DMS 273 (cell line): ENCODE measurements at regions not wholly inside any gene's neighbourhood (a gene's known extent, or its start where the extent isn't known, plus 50 kb on each side); places are given as distances from the start of the nearest gene placed in this dataset.

ENCODE experiments used
- DNase-seq: peaks from one replicate; lab custom pipeline; 2025; ENCODE audit not compliant: unreplicated experiment; lab: John Stamatoyannopoulos, UW

- DNase-seq, result no peak
These were observed 243.4 kb upstream of the IRX5 start for GRCh38 chr16:54687043-54687899.

- DNase-seq, result no peak
These were observed 245.0 kb upstream of the IRX5 start for GRCh38 chr16:54685682-54686081.

GRCh38 chr16:54679531-54679930 is 251.1 kb upstream of the IRX5 start:
- no peak for DNase-seq

- no peak for DNase-seq
These were observed 253.2 kb upstream of the IRX5 start for GRCh38 chr16:54677308-54677950.

GRCh38 chr16:54673313-54673712 is 257.4 kb upstream of the IRX5 start:
- DNase-seq, result no peak

GRCh38 chr16:54672500-54672899 is 258.2 kb upstream of the IRX5 start:
- no peak for DNase-seq

GRCh38 chr16:54657709-54658102 is 273.0 kb upstream of the IRX5 start:
- no peak for DNase-seq

GRCh38 chr16:54657058-54657708 is 273.5 kb upstream of the IRX5 start:
- no peak for DNase-seq

- peak; percentile 6 for DNase-seq
These were observed 275.5 kb upstream of the IRX5 start for GRCh38 chr16:54655121-54655590.

- peak; percentile 64 for DNase-seq
These were observed 276.2 kb upstream of the IRX5 start for GRCh38 chr16:54654429-54654828.

GRCh38 chr16:54652201-54652770 is 278.4 kb upstream of the IRX5 start:
- no peak for DNase-seq

- DNase-seq, result no peak
These were observed 279.0 kb upstream of the IRX5 start for GRCh38 chr16:54651440-54652195.

GRCh38 chr16:54649876-54650275 is 280.8 kb upstream of the IRX5 start:
- no peak for DNase-seq

- DNase-seq, result no peak
These were observed 282.1 kb upstream of the IRX5 start for GRCh38 chr16:54648575-54648974.

GRCh38 chr16:54647725-54648221 is 282.9 kb upstream of the IRX5 start:
- DNase-seq, result no peak

- no peak for DNase-seq
These were observed 283.4 kb upstream of the IRX5 start for GRCh38 chr16:54647216-54647615.

- DNase-seq, result no peak
These were observed 285.3 kb upstream of the IRX5 start for GRCh38 chr16:54645345-54645744.

GRCh38 chr16:54636221-54636793 is 294.4 kb upstream of the IRX5 start:
- DNase-seq, result no peak

GRCh38 chr16:54633943-54634362 is 296.7 kb upstream of the IRX5 start:
- DNase-seq, result peak; percentile 52
